ENCODE measurements at regions not wholly inside any gene's neighbourhood (a gene's known extent, or its start where the extent isn't known, plus 50 kb on each side); places are given as distances from the start of the nearest gene placed in this dataset.

DNA sequence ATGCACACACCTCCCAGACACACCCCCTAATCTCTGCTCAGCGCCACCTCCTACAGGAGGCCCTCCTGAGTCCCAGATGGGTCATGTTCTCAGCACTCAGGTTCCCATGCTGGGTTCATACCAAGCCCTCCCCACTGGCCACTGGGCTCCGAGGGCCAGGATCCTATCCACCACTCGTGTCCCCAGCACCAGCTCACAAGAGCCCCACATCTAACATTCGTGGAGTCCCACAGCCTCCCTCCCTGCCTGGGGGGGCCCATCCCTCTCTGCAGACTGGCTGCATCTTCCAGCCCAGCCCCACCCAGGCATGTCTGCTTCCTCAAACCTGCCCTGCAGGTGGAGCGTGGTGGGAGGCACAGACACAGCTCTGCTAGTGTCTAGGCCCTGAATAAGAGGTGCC, 227.4 kb downstream of the TUBA3C start:
- no peak overlapping the region for H3K4me3 Mint-ChIP-seq
- no peaks in the 10 kb centered on the region for H3K27me3 Mint-ChIP-seq (ENCODE audit: insufficient read depth)
- no peak overlapping the region for H3K27ac Mint-ChIP-seq
- H3K9me3 Mint-ChIP-seq: peaks cover 79% of the 10 kb centered on the region
- TF ChIP-seq, protein P1, sequence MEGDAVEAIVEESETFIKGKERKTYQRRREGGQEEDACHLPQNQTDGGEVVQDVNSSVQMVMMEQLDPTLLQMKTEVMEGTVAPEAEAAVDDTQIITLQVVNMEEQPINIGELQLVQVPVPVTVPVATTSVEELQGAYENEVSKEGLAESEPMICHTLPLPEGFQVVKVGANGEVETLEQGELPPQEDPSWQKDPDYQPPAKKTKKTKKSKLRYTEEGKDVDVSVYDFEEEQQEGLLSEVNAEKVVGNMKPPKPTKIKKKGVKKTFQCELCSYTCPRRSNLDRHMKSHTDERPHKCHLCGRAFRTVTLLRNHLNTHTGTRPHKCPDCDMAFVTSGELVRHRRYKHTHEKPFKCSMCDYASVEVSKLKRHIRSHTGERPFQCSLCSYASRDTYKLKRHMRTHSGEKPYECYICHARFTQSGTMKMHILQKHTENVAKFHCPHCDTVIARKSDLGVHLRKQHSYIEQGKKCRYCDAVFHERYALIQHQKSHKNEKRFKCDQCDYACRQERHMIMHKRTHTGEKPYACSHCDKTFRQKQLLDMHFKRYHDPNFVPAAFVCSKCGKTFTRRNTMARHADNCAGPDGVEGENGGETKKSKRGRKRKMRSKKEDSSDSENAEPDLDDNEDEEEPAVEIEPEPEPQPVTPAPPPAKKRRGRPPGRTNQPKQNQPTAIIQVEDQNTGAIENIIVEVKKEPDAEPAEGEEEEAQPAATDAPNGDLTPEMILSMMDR (IDR thresholded peaks at IDR 0.05): no peak
- no peaks in the 10 kb centered on the region for H3K4me1 Mint-ChIP-seq (ENCODE audit: low read depth)
- H3K36me3 Mint-ChIP-seq (ENCODE audit: low read depth): peaks cover 25% of the 10 kb centered on the region
- no peak for DNase-seq

DNA sequence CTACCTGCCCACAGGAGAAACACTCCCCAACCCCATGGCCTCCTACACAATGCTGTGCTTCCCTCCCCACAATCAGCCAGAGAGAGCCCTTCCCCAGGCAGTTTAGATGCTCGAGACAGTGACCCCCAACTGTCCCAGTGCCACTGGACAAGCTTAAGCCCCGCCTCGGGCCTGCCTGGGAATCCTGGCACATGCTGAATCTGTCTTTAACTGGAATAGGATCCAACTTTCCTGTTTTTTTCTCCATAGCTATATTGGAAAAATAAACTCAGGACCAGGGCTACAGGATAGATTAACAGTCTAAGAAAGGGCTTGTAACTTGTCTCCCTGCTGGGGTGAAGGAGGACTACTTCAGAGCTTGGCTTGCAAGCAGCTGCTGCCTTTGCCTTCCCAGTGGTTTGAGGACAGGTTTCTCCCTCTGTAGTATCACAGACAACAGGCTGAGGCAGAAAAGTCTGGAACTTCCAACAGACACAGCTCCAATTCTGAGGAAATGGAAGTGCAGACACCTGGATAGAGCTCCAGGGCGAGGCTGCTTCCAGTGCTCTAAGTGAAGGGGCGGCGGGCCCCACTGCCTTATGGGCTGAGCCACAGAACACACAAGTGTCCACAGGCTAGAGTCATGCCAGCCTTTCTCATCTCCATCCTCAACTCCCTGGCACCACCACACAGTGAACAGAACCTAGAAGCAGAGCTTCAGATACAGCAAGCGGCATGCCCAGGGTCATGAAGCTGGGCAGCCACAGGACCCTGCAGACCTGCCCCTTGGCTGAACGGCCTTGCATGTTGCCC, 228.3 kb downstream of the TUBA3C start:
- peaks cover 72% of the 10 kb centered on the region for H3K9me3 Mint-ChIP-seq
- H3K36me3 Mint-ChIP-seq (ENCODE audit: low read depth): peaks cover 25% of the 10 kb centered on the region

DNA sequence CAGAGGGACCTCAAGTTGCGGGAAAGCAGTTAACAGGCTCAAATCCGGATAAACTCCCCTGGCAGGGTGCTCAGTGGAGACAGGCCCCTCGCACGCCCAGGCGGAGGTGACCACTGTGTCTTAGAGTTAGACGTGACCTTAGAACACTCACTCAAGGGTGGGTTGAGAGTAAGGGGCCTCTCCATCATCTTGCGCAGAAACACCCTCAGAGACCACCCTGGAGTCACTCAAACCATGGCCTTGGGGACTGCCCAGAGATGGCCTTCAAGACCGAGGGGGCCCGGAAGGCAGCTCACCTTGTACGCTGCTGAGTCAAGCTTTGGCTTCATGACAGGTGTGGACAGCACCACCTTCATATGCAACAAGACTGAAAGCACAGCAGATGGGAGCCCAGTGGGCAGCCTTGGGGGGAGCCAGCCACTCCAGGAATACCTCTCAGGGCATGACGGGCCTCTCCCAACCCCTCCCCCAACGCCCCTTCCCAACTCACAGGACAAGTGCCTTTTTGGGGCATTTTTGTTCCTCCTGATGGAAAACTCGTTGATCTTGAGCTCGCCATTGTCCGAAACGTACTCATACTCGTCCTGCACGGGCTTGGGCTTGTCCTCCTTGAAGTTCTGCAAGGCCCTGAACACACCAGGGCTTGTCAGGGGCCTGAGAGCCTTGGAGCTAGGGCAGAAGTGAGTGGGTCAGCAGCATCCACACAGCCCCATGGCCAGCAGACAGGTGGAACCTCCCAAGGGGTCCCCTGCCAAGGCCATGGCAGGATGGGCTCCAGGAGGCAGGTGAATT, 229.2 kb downstream of the TUBA3C start:
- TF ChIP-seq, protein P1 (IDR thresholded peaks at IDR 0.05): no peak
- H3K27ac Mint-ChIP-seq: no peak overlapping the region
- peaks cover 25% of the 10 kb centered on the region for H3K36me3 Mint-ChIP-seq (ENCODE audit: low read depth)
- no peak overlapping the region for H3K4me3 Mint-ChIP-seq
- H3K27me3 Mint-ChIP-seq (ENCODE audit: insufficient read depth): peaks cover under 1% of the 10 kb centered on the region; the same call in 1 of the 2 replicates
- H3K4me1 Mint-ChIP-seq (ENCODE audit: low read depth): no peaks in the 10 kb centered on the region
- no peak for DNase-seq
- peaks cover 68% of the 10 kb centered on the region for H3K9me3 Mint-ChIP-seq

More for the DNA sequence above, 228.3 kb downstream of the TUBA3C start:
- H3K27me3 Mint-ChIP-seq (ENCODE audit: insufficient read depth): no peaks in the 10 kb centered on the region
- TF ChIP-seq, protein P1 (IDR thresholded peaks at IDR 0.05): no peak
- H3K4me3 Mint-ChIP-seq: no peak overlapping the region
- no peaks in the 10 kb centered on the region for H3K4me1 Mint-ChIP-seq (ENCODE audit: low read depth)
- DNase-seq: no peak
- H3K27ac Mint-ChIP-seq: no peak overlapping the region

DNA sequence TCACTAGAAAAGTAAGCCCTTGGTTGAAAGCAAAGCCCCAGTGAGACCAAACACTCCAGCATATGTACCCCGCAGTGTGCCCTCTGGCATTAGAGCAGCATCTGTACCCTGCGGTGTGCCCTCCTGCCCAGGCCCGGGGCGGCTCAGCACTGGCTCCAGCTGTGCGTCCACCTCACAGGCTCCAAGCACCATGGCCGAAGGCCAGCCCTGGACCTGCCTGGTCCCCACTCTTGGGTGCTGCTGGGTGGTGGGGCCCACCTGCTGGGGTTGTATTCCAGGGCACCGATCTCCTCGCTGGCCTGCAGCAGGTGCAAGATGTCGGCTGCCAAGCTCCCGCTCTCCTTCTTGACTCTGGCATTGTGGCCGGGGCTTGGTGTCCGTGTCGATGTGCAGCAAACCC, 230.2 kb downstream of the TUBA3C start:
- peaks cover 16% of the 10 kb centered on the region for H3K36me3 Mint-ChIP-seq (ENCODE audit: low read depth)

DNA sequence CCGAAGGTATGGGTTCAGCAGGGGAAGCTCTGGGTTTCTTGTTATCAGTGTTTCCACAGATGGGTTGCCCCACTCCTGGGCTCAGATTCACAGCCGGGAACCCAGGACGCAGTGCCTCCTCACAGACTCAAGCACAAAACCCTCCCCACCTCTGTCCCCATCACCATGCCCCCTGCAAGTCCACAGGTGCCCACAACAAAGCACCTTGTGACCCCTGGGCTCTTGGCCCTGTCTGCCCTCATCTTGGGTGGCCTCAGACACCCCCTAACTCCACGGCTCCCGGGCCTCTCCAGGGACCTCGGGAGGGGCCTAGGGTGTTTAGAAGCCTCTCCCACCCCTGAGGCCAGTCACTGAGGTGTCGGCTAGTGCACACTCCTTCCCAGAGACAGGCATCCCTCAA, 231.7 kb downstream of the TUBA3C start:
- Mint-ChIP-seq H3K27me3 (ENCODE audit: insufficient read depth) (peaks cover 1% of the 10 kb centered on the region; the same call in 1 of the 2 replicates), H3K4me1 (ENCODE audit: low read depth) (no peaks in the 10 kb centered on the region), H3K4me3 (no peak overlapping the region), H3K9me3 (peaks cover 47% of the 10 kb centered on the region), H3K27ac (no peak overlapping the region), H3K36me3 (ENCODE audit: low read depth) (peaks cover 10% of the 10 kb centered on the region)
- TF ChIP-seq, protein P1 (IDR thresholded peaks at IDR 0.05): no peak
- no peak for DNase-seq

More for the DNA sequence above, 230.2 kb downstream of the TUBA3C start:
- TF ChIP-seq, protein P1 (IDR thresholded peaks at IDR 0.05): no peak
- H3K4me3 Mint-ChIP-seq: no peak overlapping the region
- H3K27ac Mint-ChIP-seq: no peak overlapping the region
- peaks cover 61% of the 10 kb centered on the region for H3K9me3 Mint-ChIP-seq
- no peaks in the 10 kb centered on the region for H3K4me1 Mint-ChIP-seq (ENCODE audit: low read depth)
- H3K27me3 Mint-ChIP-seq (ENCODE audit: insufficient read depth): peaks cover 1% of the 10 kb centered on the region; the same call in 1 of the 2 replicates
- DNase-seq: no peak
